ENCODE measurements at regions not wholly inside any gene's neighbourhood (a gene's known extent, or its start where the extent isn't known, plus 50 kb on each side); places are given as distances from the start of the nearest gene placed in this dataset.
"Not testable (repeated sequence)": the region's sequence is repeated elsewhere in the genome, so short reads cannot be mapped to it uniquely, and the experiment has no call there.

GRCh38 chr21:14753466-14754258 is 207.5 kb upstream of the SAMSN1 start:
- no peak for DNase-seq

GRCh38 chr21:14753069-14753465 is 207.0 kb upstream of the SAMSN1 start:
- no peak for DNase-seq

- no peak for DNase-seq
Observed at GRCh38 chr21:14752345-14752909, 206.3 kb upstream of the SAMSN1 start.

GRCh38 chr21:14751602-14752344 is 205.7 kb upstream of the SAMSN1 start:
- no peak for DNase-seq

- DNase-seq, result no peak
Observed at GRCh38 chr21:14751011-14751410, 204.9 kb upstream of the SAMSN1 start.

- no peak for DNase-seq
Observed at GRCh38 chr21:14750041-14750440, 203.9 kb upstream of the SAMSN1 start.

- DNase-seq, result no peak
Observed at GRCh38 chr21:14748662-14749061, 202.5 kb upstream of the SAMSN1 start.

- no peak for DNase-seq
Observed at GRCh38 chr21:14744368-14744767, 198.3 kb upstream of the SAMSN1 start.

GRCh38 chr21:14742119-14742518 is 196.0 kb upstream of the SAMSN1 start:
- no peak for DNase-seq

- no peak for DNase-seq
Observed at GRCh38 chr21:14741256-14741655, 195.1 kb upstream of the SAMSN1 start.

- no peak for DNase-seq
Observed at GRCh38 chr21:14740692-14741091, 194.6 kb upstream of the SAMSN1 start.

- no peak for DNase-seq
Observed at GRCh38 chr21:14740116-14740515, 194.0 kb upstream of the SAMSN1 start.

- DNase-seq, result no peak
Observed at GRCh38 chr21:14739590-14739989, 193.5 kb upstream of the SAMSN1 start.

GRCh38 chr21:14738576-14738975 is 192.5 kb upstream of the SAMSN1 start:
- DNase-seq, result not testable (repeated sequence)

- peak in 1 of 2 experiments; percentile 31 for DNase-seq
Observed at GRCh38 chr21:14737922-14738321, 191.8 kb upstream of the SAMSN1 start.

- DNase-seq, result no peak
Observed at GRCh38 chr21:14737284-14737691, 191.2 kb upstream of the SAMSN1 start.

- DNase-seq, result no peak
Observed at GRCh38 chr21:14736672-14737071, 190.6 kb upstream of the SAMSN1 start.

GRCh38 chr21:14736162-14736561 is 190.0 kb upstream of the SAMSN1 start:
- no peak for DNase-seq

- DNase-seq, result no peak
Observed at GRCh38 chr21:14734833-14735232, 188.7 kb upstream of the SAMSN1 start.

- DNase-seq, result no peak
Observed at GRCh38 chr21:14734191-14734590, 188.1 kb upstream of the SAMSN1 start.

GRCh38 chr21:14725219-14725618 is 179.1 kb upstream of the SAMSN1 start:
- DNase-seq, result no peak

GRCh38 chr21:14722841-14723483 is 176.8 kb upstream of the SAMSN1 start:
- no peak for DNase-seq

- no peak for DNase-seq
Observed at GRCh38 chr21:14720237-14720636, 174.1 kb upstream of the SAMSN1 start.
